Bronchial epithelial cell (primary cell): ENCODE measurements at regions not wholly inside any gene's neighbourhood (a gene's known extent, or its start where the extent isn't known, plus 50 kb on each side); places are given as distances from the start of the nearest gene placed in this dataset.

Experiments
- DNase-seq: peaks from one replicate; pipeline ENCODE4 v3.0.0-alpha.2; 2010; ENCODE audit warnings: low read depth
- FAIRE-seq: peaks from 2 replicates; lab custom pipeline; 2011; peaks lifted over from hg19 to GRCh38; lab: Jason Lieb, UNC
- H3K27me3 ChIP-seq: 2 replicates; pipeline ENCODE4 v1.5.1; 2011; ENCODE audit warnings: low read length; ENCODE audit not compliant: control insufficient read depth, insufficient read depth
- H3K36me3 ChIP-seq: 2 replicates; pipeline ENCODE4 v1.5.1; 2011; ENCODE audit warnings: low read length; ENCODE audit not compliant: control insufficient read depth, insufficient read depth
- H3K4me3 ChIP-seq: 2 replicates; pipeline ENCODE4 v1.5.1; 2011; ENCODE audit warnings: mild to moderate bottlenecking, low read depth, low read length, control low read depth
- CTCF ChIP-seq: IDR thresholded peaks from 2 replicates; pipeline ENCODE4 v1.5.1; 2011; ENCODE audit warnings: mild to moderate bottlenecking, moderate library complexity, low read length, control low read depth, inconsistent platforms; ENCODE audit not compliant: insufficient read depth, severe bottlenecking

GRCh38 chr5:13322769-13323168 is 621.7 kb downstream of the DNAH5 start:
- DNase-seq (no peak), FAIRE-seq (no peak)
- Histone ChIP-seq H3K36me3 (no peaks in the 10 kb centered on the region), H3K27me3 (no peaks in the 10 kb centered on the region), H3K4me3 (no peak overlapping the region)
- no peak for TF ChIP-seq CTCF

- H3K36me3 ChIP-seq = no peaks in the 10 kb centered on the region
- FAIRE-seq = no peak
- no peak for DNase-seq
Observed at GRCh38 chr5:13317654-13318053, 626.8 kb downstream of the DNAH5 start.

GRCh38 chr5:13316176-13316575 is 628.3 kb downstream of the DNAH5 start:
- Histone ChIP-seq H3K36me3 (no peaks in the 10 kb centered on the region), H3K4me3 (no peak overlapping the region), H3K27me3 (no peaks in the 10 kb centered on the region)
- no peak for DNase-seq
- no peak for TF ChIP-seq CTCF
- FAIRE-seq = no peak

More at GRCh38 chr5:13317654-13318053, 626.8 kb downstream of the DNAH5 start:
- Histone ChIP-seq H3K27me3 (no peaks in the 10 kb centered on the region), H3K4me3 (no peak overlapping the region)
- no peak for TF ChIP-seq CTCF

GRCh38 chr5:13307480-13307879 is 637.0 kb downstream of the DNAH5 start:
- no peak overlapping the region for H3K4me3 ChIP-seq
- no peaks in the 10 kb centered on the region for H3K36me3 ChIP-seq
- no peak for FAIRE-seq
- H3K27me3 ChIP-seq = no peaks in the 10 kb centered on the region
- no peak for DNase-seq
- TF ChIP-seq CTCF = no peak

GRCh38 chr5:13303445-13303844 is 641.0 kb downstream of the DNAH5 start:
- FAIRE-seq (no peak), DNase-seq (peak; percentile 1)
- Histone ChIP-seq H3K4me3 (no peak overlapping the region), H3K27me3 (no peaks in the 10 kb centered on the region), H3K36me3 (no peaks in the 10 kb centered on the region)
- no peak for TF ChIP-seq CTCF

- H3K27me3 ChIP-seq = no peaks in the 10 kb centered on the region
- TF ChIP-seq CTCF = no peak
- no peak for FAIRE-seq
- H3K36me3 ChIP-seq = no peaks in the 10 kb centered on the region
- H3K4me3 ChIP-seq = no peak overlapping the region
- DNase-seq = no peak
Observed at GRCh38 chr5:13278811-13279210, 665.7 kb downstream of the DNAH5 start.
